PC-9 (cell line): ENCODE measurements at regions not wholly inside any gene's neighbourhood (a gene's known extent, or its start where the extent isn't known, plus 50 kb on each side); places are given as distances from the start of the nearest gene placed in this dataset.

Experiments
- CTCF ChIP-seq: fragments of 200-600 bp; sonication (generic); conservative IDR thresholded peaks from 2 replicates; pipeline ENCODE4 v1.6.1; 2017; ENCODE audit warnings: mixed run types, antibody characterized with exemption, mild to moderate bottlenecking, moderate library complexity
- EZH2 ChIP-seq: fragments of 200-600 bp; sonication (generic); IDR thresholded peaks from 2 replicates; pipeline ENCODE4 v1.8.0; 2017; ENCODE audit warnings: antibody characterized with exemption, low read depth

DNA sequence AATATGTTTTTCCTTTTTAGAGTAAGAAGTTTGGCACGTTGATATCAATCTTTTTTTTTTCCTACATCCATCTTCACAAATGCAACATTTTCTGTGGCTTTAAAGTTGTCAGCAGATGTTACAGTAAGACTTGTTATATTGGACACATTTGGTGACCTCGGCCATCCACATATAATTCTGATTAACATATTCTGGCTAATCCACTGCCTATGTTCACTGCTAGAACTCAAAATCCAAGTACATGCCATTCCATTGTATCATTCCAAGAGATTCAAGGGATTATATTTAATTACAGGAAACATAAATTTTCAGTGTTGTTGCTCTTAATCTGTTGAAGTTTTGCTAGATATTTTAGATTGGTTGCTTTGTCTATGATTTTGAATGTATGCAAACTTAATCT, 367.6 kb downstream of the TENT5A start:
- no peak for TF ChIP-seq CTCF
- TF ChIP-seq EZH2: no peak
